Transverse colon (tissue), 3 donors: ENCODE measurements at regions not wholly inside any gene's neighbourhood (a gene's known extent, or its start where the extent isn't known, plus 50 kb on each side); places are given as distances from the start of the nearest gene placed in this dataset.

ENCODE experiments used
- POLR2A ChIP-seq: fragments of 450-650 bp; IDR thresholded peaks from one replicate; pipeline ENCODE4 v1.6.1; 2016; ENCODE audit warnings: antibody characterized with exemption, mild to moderate bottlenecking, moderate library complexity
- TF ChIP-seq, protein P1 (sequence below), 5 experiments: fragments of 200-600 bp in 3 of 5; fragments of 450-650 bp in 2 of 5; sonication (generic) in 3 of 5; IDR thresholded peaks; 1 replicate in 2 of 5; 2 replicates in 3 of 5; pipeline ENCODE4 v1.5.1; 2016 to 2017; ENCODE audit warnings: antibody characterized with exemption in 5 of 5, inconsistent platforms in 3 of 5, mild to moderate bottlenecking in 2 of 5, moderate library complexity in 1 of 5

DNA sequence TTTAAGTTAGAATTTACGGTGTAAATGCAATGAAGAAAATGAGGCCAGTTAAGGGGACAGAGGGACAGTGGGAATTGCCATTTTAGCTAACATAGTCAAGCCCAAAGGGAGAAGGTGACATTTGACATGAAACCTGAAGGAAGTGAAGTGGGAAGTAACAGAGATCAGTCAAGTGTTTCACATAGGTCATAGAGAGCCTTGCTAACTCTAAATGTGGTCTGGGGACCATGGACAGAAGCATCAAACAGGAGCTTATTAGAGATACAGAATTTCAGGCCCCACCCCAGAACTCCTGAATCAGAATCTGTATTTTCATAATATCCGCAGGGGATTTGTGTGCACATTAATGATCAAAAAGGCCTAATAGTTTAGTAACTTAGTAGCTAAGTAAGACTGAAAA lies 393.7 kb downstream of the FRK start:
- TF ChIP-seq, protein P1, sequence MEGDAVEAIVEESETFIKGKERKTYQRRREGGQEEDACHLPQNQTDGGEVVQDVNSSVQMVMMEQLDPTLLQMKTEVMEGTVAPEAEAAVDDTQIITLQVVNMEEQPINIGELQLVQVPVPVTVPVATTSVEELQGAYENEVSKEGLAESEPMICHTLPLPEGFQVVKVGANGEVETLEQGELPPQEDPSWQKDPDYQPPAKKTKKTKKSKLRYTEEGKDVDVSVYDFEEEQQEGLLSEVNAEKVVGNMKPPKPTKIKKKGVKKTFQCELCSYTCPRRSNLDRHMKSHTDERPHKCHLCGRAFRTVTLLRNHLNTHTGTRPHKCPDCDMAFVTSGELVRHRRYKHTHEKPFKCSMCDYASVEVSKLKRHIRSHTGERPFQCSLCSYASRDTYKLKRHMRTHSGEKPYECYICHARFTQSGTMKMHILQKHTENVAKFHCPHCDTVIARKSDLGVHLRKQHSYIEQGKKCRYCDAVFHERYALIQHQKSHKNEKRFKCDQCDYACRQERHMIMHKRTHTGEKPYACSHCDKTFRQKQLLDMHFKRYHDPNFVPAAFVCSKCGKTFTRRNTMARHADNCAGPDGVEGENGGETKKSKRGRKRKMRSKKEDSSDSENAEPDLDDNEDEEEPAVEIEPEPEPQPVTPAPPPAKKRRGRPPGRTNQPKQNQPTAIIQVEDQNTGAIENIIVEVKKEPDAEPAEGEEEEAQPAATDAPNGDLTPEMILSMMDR (IDR thresholded peaks at IDR 0.05), result no peak
- no peak for TF ChIP-seq POLR2A
